HFF-Myc (cell line): ENCODE measurements at regions not wholly inside any gene's neighbourhood (a gene's known extent, or its start where the extent isn't known, plus 50 kb on each side); places are given as distances from the start of the nearest gene placed in this dataset.

Experiments
- DNase-seq: peaks from one replicate; pipeline ENCODE4 v3.0.0-alpha.2; 2011; ENCODE audit warnings: low read depth; ENCODE audit errors: extremely low read depth
- H3K4me3 ChIP-seq: replicated peaks from 2 replicates; pipeline ENCODE4 v1.5.1; 2011; ENCODE audit warnings: low read depth, mild to moderate bottlenecking, control low read depth, low read length
- TF ChIP-seq, protein P1 (sequence below): IDR thresholded peaks from 2 replicates; pipeline ENCODE4 v1.5.1; 2012; ENCODE audit warnings: mild to moderate bottlenecking, low read depth, low read length, control low read depth; ENCODE audit errors: missing control alignments

DNA sequence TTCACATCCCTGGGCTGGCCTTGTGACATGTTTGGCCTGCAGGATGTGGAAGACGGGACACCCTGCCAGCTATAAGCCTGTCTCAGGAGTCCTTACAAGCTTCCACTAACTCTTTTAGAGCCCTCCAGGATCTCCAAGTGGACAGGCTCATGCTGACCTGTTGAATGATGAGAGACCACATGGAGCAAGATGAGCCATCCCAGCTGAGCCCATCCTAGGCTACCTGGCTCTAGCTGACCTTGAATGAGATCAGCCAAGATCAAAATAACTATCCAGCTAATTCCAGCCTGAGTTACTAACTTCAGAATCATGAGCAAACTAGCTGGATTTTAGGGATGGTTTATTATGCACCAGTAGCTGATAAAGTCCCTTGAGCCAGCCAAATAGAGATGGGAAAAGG is 169.5 kb downstream of the TFAP2C start:
- TF ChIP-seq, protein P1, sequence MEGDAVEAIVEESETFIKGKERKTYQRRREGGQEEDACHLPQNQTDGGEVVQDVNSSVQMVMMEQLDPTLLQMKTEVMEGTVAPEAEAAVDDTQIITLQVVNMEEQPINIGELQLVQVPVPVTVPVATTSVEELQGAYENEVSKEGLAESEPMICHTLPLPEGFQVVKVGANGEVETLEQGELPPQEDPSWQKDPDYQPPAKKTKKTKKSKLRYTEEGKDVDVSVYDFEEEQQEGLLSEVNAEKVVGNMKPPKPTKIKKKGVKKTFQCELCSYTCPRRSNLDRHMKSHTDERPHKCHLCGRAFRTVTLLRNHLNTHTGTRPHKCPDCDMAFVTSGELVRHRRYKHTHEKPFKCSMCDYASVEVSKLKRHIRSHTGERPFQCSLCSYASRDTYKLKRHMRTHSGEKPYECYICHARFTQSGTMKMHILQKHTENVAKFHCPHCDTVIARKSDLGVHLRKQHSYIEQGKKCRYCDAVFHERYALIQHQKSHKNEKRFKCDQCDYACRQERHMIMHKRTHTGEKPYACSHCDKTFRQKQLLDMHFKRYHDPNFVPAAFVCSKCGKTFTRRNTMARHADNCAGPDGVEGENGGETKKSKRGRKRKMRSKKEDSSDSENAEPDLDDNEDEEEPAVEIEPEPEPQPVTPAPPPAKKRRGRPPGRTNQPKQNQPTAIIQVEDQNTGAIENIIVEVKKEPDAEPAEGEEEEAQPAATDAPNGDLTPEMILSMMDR: no peak
- no peak for DNase-seq
- H3K4me3 ChIP-seq: no peak overlapping the region

DNA sequence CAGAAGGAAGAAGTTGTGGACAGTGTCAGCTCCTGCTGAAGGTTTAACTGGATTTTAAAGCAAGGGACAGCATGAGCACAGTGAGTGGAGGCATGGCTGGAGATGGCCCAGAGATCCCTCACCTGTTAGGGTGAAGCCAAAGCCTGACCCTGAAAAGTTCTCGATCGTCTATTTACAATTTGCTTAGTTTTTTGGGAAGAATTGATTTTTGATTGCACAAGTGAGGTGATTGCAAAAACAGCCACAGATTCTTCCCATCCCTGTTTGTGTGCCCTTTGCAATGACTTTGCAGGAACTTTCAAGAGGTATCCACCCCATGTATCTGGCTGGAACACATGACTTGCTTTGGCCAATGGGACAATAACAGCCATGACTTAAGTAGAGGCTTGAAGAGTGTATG is 170.1 kb downstream of the TFAP2C start:
- no peak overlapping the region for H3K4me3 ChIP-seq
- DNase-seq: no peak
- TF ChIP-seq, protein P1: no peak

DNA sequence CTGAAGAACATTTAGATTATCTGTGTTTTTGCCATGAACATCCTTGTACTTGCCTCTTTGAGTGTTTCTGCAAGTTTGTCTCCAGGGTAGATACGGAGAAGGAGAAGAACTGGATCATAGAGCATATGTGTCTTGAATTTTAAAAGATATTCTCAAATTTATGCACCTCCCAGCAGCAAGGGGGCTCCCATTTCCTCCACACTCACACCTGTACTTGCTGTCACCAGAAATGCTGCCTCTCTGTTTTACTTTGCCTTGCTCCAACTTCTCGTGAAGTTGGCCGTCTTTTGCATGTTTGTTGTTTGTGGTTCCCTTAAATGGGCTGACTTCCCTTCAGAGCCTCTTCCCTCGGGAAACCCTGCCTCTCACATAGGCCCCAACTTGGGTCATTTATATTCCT is 171.0 kb downstream of the TFAP2C start:
- TF ChIP-seq, protein P1: no peak
- H3K4me3 ChIP-seq: no peak overlapping the region
- DNase-seq: no peak

DNA sequence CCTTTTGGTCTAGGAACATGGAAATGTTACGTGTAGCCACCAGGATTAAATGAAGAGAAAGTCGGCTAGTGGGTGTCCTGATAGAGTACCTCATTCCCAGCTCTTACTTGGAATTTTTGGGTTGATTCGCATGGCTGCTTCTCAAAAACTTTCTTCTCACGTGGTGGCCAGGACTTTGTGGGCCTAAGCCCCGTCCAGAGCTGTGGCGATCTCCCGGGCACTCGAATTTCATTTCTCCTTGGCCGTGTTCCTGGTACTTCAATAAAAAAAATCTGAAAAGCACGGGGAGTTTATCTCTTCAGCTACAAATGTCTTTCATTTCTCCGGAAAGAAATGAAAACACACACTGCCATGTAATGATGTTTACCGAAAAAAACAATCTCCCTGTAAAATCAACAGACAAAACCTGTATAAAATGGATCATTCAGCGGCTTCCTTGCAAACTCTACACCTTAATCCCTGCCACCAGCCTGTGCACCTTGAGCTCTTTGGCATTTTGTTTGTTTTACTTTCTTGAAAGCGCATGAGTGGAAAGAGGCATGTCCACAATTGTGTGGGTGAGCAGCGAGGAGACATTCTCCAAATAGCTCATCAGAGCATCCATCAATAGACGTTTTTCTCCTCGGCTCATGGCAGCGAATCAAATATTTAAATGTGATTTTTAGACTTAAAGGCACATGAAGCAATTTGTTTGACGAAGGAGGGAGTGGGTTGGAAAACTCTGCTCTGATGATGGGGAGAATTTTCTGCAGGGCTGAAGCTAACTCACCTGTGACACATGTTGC is 173.1 kb downstream of the TFAP2C start:
- no peak overlapping the region for H3K4me3 ChIP-seq
- no peak for DNase-seq
- TF ChIP-seq, protein P1: no peak

DNA sequence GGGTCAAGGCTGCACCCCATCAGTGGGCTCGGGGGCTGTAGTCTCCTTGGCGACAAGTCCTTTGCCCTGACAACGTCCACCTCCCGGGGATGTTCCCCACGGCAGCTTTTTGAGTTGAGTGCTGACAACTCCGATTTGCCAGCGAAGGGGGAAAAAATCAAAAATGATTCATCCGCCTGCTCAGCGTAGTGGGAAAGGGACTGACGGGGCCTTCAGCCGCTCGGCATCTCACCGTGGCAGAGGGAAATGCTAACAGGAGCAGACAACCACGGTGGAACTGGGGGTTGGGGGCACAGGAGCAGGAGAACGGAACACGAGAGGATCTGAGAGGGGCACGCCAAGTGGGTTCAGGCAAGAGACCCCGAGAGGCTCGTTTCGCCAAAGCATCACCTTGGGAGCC is 173.7 kb downstream of the TFAP2C start:
- no peak for DNase-seq
- TF ChIP-seq, protein P1: no peak
- no peak overlapping the region for H3K4me3 ChIP-seq

DNA sequence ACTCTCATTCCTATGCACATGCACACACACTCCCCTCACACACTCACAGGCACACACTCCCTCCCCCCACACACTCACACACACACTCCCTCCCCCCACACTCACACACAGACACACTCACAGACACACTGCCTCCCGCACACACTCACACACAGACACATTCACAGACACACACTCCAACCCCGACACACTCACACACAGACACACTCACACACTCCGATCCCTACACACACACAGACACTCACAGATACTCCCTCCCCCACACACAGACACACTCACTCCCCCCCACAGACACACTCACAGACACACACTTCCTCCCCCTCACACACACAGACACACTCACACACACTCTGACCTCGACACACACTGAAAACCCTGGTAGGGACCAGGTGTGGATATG is 176.2 kb downstream of the TFAP2C start:
- no peak for DNase-seq
- TF ChIP-seq, protein P1: no peak

DNA sequence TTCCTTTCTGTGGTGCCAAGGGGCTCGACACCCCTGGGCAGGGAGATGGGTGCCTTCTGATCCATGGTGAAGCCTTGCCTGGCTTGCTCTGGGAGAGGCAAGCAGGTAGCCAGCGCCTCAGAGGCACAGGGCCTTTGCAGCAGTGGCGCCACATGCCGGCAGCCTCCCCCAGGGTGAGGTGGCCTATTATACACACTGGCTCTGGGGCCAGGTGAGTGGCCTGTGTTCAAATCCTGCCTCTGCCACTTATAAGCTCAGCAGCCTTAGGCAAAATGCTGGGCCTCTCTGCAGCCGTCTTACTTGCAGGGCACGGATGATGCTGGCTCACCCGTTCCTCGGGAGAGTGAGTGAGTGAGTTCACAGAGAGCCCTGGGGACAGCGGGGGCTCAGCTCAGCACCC is 176.9 kb downstream of the TFAP2C start:
- DNase-seq: no peak
- TF ChIP-seq, protein P1: no peak
- H3K4me3 ChIP-seq: no peak overlapping the region

More for the DNA sequence above, 176.2 kb downstream of the TFAP2C start:
- no peak overlapping the region for H3K4me3 ChIP-seq
